GM18502 (cell line): ENCODE measurements at regions not wholly inside any gene's neighbourhood (a gene's known extent, or its start where the extent isn't known, plus 50 kb on each side); places are given as distances from the start of the nearest gene placed in this dataset.

Source experiments
- ATAC-seq: cut with Tn5 transposase; IDR thresholded peaks from one replicate; pipeline ENCODE4 v1.9.1; 2021; ENCODE audit warnings: mild to moderate bottlenecking; ENCODE audit not compliant: unreplicated experiment, poor library complexity

GRCh38 chr10:2759233-2759632 is 308.1 kb upstream of the PFKP start:
- ATAC-seq = no peak

GRCh38 chr10:2754943-2755342 is 312.4 kb upstream of the PFKP start:
- ATAC-seq = no peak

GRCh38 chr10:2748287-2748686 is 319.1 kb upstream of the PFKP start:
- ATAC-seq = no peak

- ATAC-seq = no peak
Measured at GRCh38 chr10:2746638-2747037, 320.7 kb upstream of the PFKP start.

GRCh38 chr10:2745666-2746065 is 321.7 kb upstream of the PFKP start:
- no peak for ATAC-seq

GRCh38 chr10:2744547-2745200 is 322.7 kb upstream of the PFKP start:
- no peak for ATAC-seq

- ATAC-seq = no peak
Measured at GRCh38 chr10:2734603-2735002, 332.7 kb upstream of the PFKP start.

GRCh38 chr10:2733278-2733963 is 333.9 kb upstream of the PFKP start:
- ATAC-seq = no peak

- no peak for ATAC-seq
Measured at GRCh38 chr10:2731940-2732339, 335.4 kb upstream of the PFKP start.

GRCh38 chr10:2729197-2729596 is 338.2 kb upstream of the PFKP start:
- ATAC-seq = no peak

- no peak for ATAC-seq
Measured at GRCh38 chr10:2728087-2728486, 339.3 kb upstream of the PFKP start.

GRCh38 chr10:2716596-2716995 is 350.8 kb upstream of the PFKP start:
- no peak for ATAC-seq

- ATAC-seq = no peak
Measured at GRCh38 chr10:2714597-2714996, 352.8 kb upstream of the PFKP start.

GRCh38 chr10:2703953-2704352 is 363.4 kb upstream of the PFKP start:
- ATAC-seq = no peak

GRCh38 chr10:2701802-2702201 is 365.5 kb upstream of the PFKP start:
- no peak for ATAC-seq

GRCh38 chr10:2700626-2701305 is 366.6 kb upstream of the PFKP start:
- peak; percentile 78 for ATAC-seq

- no peak for ATAC-seq
Measured at GRCh38 chr10:2688958-2689357, 378.4 kb upstream of the PFKP start.

GRCh38 chr10:2686691-2687090 is 380.7 kb upstream of the PFKP start:
- ATAC-seq = no peak

- no peak for ATAC-seq
Measured at GRCh38 chr10:2682491-2682890, 384.9 kb upstream of the PFKP start.

GRCh38 chr10:2681891-2682290 is 385.5 kb upstream of the PFKP start:
- no peak for ATAC-seq

- no peak for ATAC-seq
Measured at GRCh38 chr10:2680821-2681220, 386.5 kb upstream of the PFKP start.

GRCh38 chr10:2679646-2680045 is 387.7 kb upstream of the PFKP start:
- ATAC-seq = no peak
